K562 (cell line): ENCODE measurements at regions not wholly inside any gene's neighbourhood (a gene's known extent, or its start where the extent isn't known, plus 50 kb on each side); places are given as distances from the start of the nearest gene placed in this dataset.

Experiments
- BRCA1 ChIP-seq, 2 experiments: fragments of 450-650 bp in 1 of 2; sonication (generic) in 1 of 2; formaldehyde crosslinking in 1 of 2; IDR thresholded peaks; 2 replicates each; pipeline versions ENCODE4 v1.5.0 to v1.6.1; 2017 to 2020; ENCODE audit warnings: mild to moderate bottlenecking in 1 of 2, missing genetic modification reagents in 1 of 2
- CBX1 ChIP-seq: sonication (generic); IDR thresholded peaks from 2 replicates; pipeline ENCODE4 v1.6.1; 2016; ENCODE audit warnings: antibody characterized with exemption, low read depth, mild to moderate bottlenecking
- DPF2 ChIP-seq: fragments of 450-650 bp; IDR thresholded peaks from 2 replicates; pipeline ENCODE4 v1.6.1; 2016
- EZH2 ChIP-seq: IDR thresholded peaks from 2 replicates; pipeline ENCODE4 v1.6.1; 2012; ENCODE audit warnings: low read depth, mild to moderate bottlenecking, inconsistent platforms, low read length, borderline replicate concordance
- JUND ChIP-seq, 2 experiments: IDR thresholded peaks; 2 replicates in 1 of 2; 3 replicates in 1 of 2; pipeline ENCODE4 v1.6.1; 2011; ENCODE audit warnings: borderline replicate concordance in 2 of 2, low read depth in 2 of 2, low read length in 2 of 2, improper control_type of control experiment in 1 of 2, missing biosample characterization in 1 of 2, missing genetic modification characterization in 1 of 2, missing genetic modification reagents in 1 of 2
- KDM2B ChIP-seq: fragments of 250-450 bp; sonication (Bioruptor Pico); IDR thresholded peaks from 2 replicates; pipeline ENCODE4 v1.8.0; 2021; ENCODE audit warnings: mild to moderate bottlenecking, moderate library complexity
- MCM2 ChIP-seq: fragments of 450-650 bp; IDR thresholded peaks from 2 replicates; pipeline ENCODE4 v1.6.1; 2017; ENCODE audit warnings: low read depth, mild to moderate bottlenecking
- MEIS2 ChIP-seq: fragments of 450-650 bp; IDR thresholded peaks from 2 replicates; pipeline ENCODE4 v1.6.1; 2014; ENCODE audit warnings: mild to moderate bottlenecking; ENCODE audit not compliant: partially characterized antibody
- NCOR1 ChIP-seq: fragments of 450-650 bp; IDR thresholded peaks from 2 replicates; pipeline ENCODE4 v1.6.1; 2016; ENCODE audit warnings: mild to moderate bottlenecking, moderate library complexity
- NFYB ChIP-seq: IDR thresholded peaks from 2 replicates; pipeline ENCODE4 v1.6.1; 2011; ENCODE audit warnings: mild to moderate bottlenecking, moderate library complexity; ENCODE audit not compliant: insufficient read length; ENCODE audit errors: extremely low read depth
- POLR2AphosphoS2 ChIP-seq: IDR thresholded peaks from 2 replicates; pipeline ENCODE4 v1.6.1; 2012; ENCODE audit warnings: low read length, improper control_type of control experiment
- POLR2AphosphoS5 ChIP-seq: IDR thresholded peaks from 2 replicates; pipeline ENCODE4 v1.6.1; 2011; ENCODE audit warnings: mild to moderate bottlenecking, low read depth, low read length, moderate library complexity; ENCODE audit not compliant: control insufficient read depth, insufficient read depth
- POLR2H ChIP-seq: IDR thresholded peaks from 2 replicates; pipeline ENCODE4 v1.6.1; 2016; ENCODE audit warnings: missing genetic modification characterization, low read depth, mild to moderate bottlenecking, control low read depth, missing compliant biosample characterization, moderate library complexity
- RBM14 ChIP-seq: fragments of 200-400 bp; formaldehyde crosslinking; IDR thresholded peaks from 2 replicates; pipeline ENCODE4 v1.6.1; 2018; ENCODE audit warnings: low read depth, mild to moderate bottlenecking, low read length, moderate library complexity, borderline replicate concordance; ENCODE audit not compliant: insufficient read depth
- RCOR1 ChIP-seq, 2 experiments: IDR thresholded peaks; 2 replicates each; pipeline ENCODE4 v1.6.1; 2012; ENCODE audit warnings: low read depth in 2 of 2, low read length in 2 of 2, borderline replicate concordance in 1 of 2, improper control_type of control experiment in 1 of 2
- SOX6 ChIP-seq: fragments of 450-650 bp; IDR thresholded peaks from 2 replicates; pipeline ENCODE4 v1.6.1; 2014; ENCODE audit warnings: mild to moderate bottlenecking
- TCF3 ChIP-seq: sonication (generic); formaldehyde crosslinking; IDR thresholded peaks from 2 replicates; pipeline ENCODE4 v1.4.0; 2020; ENCODE audit warnings: mild to moderate bottlenecking, missing genetic modification reagents
- TEAD1 ChIP-seq, 2 experiments: fragments of 450-650 bp in 1 of 2; sonication (generic) in 1 of 2; formaldehyde crosslinking; IDR thresholded peaks; 2 replicates each; pipeline versions ENCODE4 v1.4.0 to v1.8.0; 2020 to 2022; ENCODE audit warnings: mild to moderate bottlenecking in 2 of 2, missing genetic modification reagents in 1 of 2
- ZFP30 ChIP-seq: fragments of 250-450 bp; sonication (Bioruptor Pico); IDR thresholded peaks from 2 replicates; pipeline ENCODE4 v1.8.0; 2022; ENCODE audit warnings: moderate library complexity, mild to moderate bottlenecking, inconsistent platforms, borderline replicate concordance
- ZNF175 ChIP-seq: fragments of 200-800 bp; sonication (Bioruptor generic); IDR thresholded peaks from 2 replicates; pipeline ENCODE4 v1.6.1; 2016; ENCODE audit warnings: low read depth, mild to moderate bottlenecking, missing genetic modification characterization, missing compliant biosample characterization
- ZNF197 ChIP-seq: fragments of 200-800 bp; sonication (Bioruptor generic); IDR thresholded peaks from 2 replicates; pipeline ENCODE4 v1.6.1; 2016; ENCODE audit warnings: low read depth, missing genetic modification characterization, missing compliant biosample characterization
- TF ChIP-seq, protein P1 (sequence below): fragments of 450-650 bp; formaldehyde crosslinking; IDR thresholded peaks from 2 replicates; pipeline ENCODE4 v1.4.0; 2020; ENCODE audit warnings: mild to moderate bottlenecking, moderate library complexity
- TF ChIP-seq, protein P2 (sequence below): sonication (generic); formaldehyde crosslinking; IDR thresholded peaks from 2 replicates; pipeline ENCODE4 v1.8.1; 2023; ENCODE audit warnings: mild to moderate bottlenecking, missing genetic modification reagents

DNA sequence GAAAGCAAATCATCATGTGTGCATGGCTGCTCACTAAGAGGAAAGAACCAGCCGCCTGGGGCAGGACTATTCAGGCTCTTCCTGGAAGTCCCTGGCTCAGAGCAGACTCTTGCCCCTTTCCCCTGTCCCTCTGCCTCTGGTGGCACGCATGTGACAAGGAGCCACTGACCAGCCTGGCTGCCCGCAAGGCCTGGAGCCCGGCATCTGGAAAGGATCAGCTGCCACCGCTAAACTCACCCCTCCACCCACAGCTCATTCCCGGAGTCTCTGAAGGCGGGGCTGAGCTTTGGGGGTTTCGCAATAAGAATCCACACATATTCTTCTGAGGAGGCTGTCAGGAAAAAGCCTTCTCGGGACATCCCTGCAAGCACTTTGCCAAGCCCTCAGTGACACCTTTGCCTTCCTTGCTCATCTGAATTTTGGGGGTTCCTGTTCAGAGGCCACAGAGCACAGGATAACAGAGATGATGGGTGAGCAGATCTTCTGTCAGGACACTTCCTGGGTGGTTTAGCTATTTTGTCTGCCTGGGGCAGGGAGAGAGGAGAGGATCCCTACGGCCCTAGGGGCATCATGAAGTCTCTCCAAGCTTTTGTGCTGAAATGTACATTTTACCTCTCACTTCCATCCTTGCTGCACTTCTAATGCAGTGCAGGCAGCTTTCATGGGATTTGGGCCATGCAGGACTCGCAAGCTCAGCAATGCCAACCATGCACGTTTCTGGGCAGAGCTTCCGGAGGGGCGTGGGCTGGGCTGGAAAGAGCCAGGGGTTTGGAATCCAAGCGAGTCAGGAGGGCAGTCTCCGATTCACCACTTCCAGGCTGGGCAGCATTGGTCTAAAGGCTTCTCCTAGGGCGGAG lies 124.8 kb upstream of the MAP1LC3B2 start (continued):
- no peak for TF ChIP-seq MCM2
- TF ChIP-seq DPF2: 0 out of 2 replicates have a peak, but pooled peaks have one; percentile 14
- TF ChIP-seq POLR2H (tag): no peak
- no peak for TF ChIP-seq KDM2B
- peak; percentile 41 for TF ChIP-seq JUND (IDR thresholded peaks at IDR 0.05; ENCODE audit: borderline replicate concordance, low read depth, low read length)
- TF ChIP-seq JUND (tag; IDR thresholded peaks at IDR 0.05; ENCODE audit: borderline replicate concordance, low read depth, low read length): no peak
- no peak for TF ChIP-seq ZFP30 (CRISPR knock-in tag)
- TF ChIP-seq ZNF175 (CRISPR knock-in tag): no peak
- TF ChIP-seq RBM14: no peak
- TF ChIP-seq ZNF197 (CRISPR knock-in tag): no peak
- TF ChIP-seq TEAD1 (CRISPR knock-in tag; IDR thresholded peaks at IDR 0.05): no peak
- no peak for TF ChIP-seq BRCA1 (IDR thresholded peaks at IDR 0.05)
- no peak for TF ChIP-seq BRCA1 (CRISPR knock-in tag; IDR thresholded peaks at IDR 0.05)
- TF ChIP-seq POLR2AphosphoS5: no peak
- no peak for TF ChIP-seq POLR2AphosphoS2
- no peak for TF ChIP-seq NFYB
- TF ChIP-seq NCOR1: no peak
- TF ChIP-seq CBX1: no peak
- TF ChIP-seq SOX6: no peak
- TF ChIP-seq, protein P1, sequence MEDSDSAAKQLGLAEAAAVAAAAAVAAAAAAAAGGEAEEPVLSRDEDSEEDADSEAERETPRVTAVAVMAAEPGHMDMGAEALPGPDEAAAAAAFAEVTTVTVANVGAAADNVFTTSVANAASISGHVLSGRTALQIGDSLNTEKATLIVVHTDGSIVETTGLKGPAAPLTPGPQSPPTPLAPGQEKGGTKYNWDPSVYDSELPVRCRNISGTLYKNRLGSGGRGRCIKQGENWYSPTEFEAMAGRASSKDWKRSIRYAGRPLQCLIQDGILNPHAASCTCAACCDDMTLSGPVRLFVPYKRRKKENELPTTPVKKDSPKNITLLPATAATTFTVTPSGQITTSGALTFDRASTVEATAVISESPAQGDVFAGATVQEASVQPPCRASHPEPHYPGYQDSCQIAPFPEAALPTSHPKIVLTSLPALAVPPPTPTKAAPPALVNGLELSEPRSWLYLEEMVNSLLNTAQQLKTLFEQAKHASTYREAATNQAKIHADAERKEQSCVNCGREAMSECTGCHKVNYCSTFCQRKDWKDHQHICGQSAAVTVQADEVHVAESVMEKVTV (CRISPR knock-in tag): no peak
- TF ChIP-seq RCOR1 (IDR thresholded peaks at IDR 0.05; ENCODE audit: borderline replicate concordance in 1 of 2, low read depth in 2 of 2, low read length in 2 of 2): peak in 1 of 2 experiments; percentile 36; a peak in 1 of 4 replicates
- peak; percentile 47 for TF ChIP-seq MEIS2
- TF ChIP-seq, protein P2, sequence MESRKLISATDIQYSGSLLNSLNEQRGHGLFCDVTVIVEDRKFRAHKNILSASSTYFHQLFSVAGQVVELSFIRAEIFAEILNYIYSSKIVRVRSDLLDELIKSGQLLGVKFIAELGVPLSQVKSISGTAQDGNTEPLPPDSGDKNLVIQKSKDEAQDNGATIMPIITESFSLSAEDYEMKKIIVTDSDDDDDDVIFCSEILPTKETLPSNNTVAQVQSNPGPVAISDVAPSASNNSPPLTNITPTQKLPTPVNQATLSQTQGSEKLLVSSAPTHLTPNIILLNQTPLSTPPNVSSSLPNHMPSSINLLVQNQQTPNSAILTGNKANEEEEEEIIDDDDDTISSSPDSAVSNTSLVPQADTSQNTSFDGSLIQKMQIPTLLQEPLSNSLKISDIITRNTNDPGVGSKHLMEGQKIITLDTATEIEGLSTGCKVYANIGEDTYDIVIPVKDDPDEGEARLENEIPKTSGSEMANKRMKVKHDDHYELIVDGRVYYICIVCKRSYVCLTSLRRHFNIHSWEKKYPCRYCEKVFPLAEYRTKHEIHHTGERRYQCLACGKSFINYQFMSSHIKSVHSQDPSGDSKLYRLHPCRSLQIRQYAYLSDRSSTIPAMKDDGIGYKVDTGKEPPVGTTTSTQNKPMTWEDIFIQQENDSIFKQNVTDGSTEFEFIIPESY (CRISPR knock-in tag): peak; percentile 62; the same call in 1 of the 2 replicates
- no peak for TF ChIP-seq EZH2
- no peak for TF ChIP-seq TCF3 (CRISPR knock-in tag)
